Left lobe of liver (tissue), 2 donors: ENCODE measurements at regions not wholly inside any gene's neighbourhood (a gene's known extent, or its start where the extent isn't known, plus 50 kb on each side); places are given as distances from the start of the nearest gene placed in this dataset.

Experiments
- ATAC-seq: fragments of 200-7000 bp; cut with Tn5 transposase; one replicate; pipeline ENCODE4 v1.9.1; 2020; ENCODE audit warnings: mild to moderate bottlenecking, moderate library complexity
- DNase-seq: peaks from one replicate; pipeline ENCODE4 v3.0.0-alpha.2; 2020; ENCODE audit warnings: low spot score
- donor health status: DM: no; HTN: no; CAD: no; lungs with moderate emphysema.
- donor health status: DM: no; HTN: yes; CAD: no.

- ATAC-seq: no peak
These were observed 720.3 kb downstream of the GALR1 start for GRCh38 chr18:77969972-77970371.

GRCh38 chr18:77970814-77971213 is 721.2 kb downstream of the GALR1 start:
- ATAC-seq (no peak), DNase-seq (no peak)

More at GRCh38 chr18:77969972-77970371, 720.3 kb downstream of the GALR1 start:
- no peak for DNase-seq

GRCh38 chr18:77973745-77974144 is 724.1 kb downstream of the GALR1 start:
- DNase-seq (no peak), ATAC-seq (no peak)

DNA sequence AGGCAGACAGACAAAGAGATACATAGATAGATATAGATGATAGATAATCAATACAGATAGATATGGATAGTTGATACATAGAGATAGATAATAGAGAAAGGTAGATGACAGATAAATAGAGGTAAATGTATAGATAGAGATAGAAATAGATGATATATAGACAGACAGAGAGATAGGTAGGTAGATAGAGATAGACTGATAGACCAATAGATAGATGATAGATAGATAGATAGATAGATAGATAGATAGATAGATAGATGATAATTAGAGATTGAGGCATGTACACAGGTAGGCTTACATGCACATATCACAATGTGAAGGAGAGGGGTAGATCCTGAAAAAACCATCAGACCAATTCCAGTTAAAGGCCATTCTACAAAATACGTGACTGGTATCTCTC is 724.7 kb downstream of the GALR1 start:
- DNase-seq: no peak
- ATAC-seq: no peak

DNA sequence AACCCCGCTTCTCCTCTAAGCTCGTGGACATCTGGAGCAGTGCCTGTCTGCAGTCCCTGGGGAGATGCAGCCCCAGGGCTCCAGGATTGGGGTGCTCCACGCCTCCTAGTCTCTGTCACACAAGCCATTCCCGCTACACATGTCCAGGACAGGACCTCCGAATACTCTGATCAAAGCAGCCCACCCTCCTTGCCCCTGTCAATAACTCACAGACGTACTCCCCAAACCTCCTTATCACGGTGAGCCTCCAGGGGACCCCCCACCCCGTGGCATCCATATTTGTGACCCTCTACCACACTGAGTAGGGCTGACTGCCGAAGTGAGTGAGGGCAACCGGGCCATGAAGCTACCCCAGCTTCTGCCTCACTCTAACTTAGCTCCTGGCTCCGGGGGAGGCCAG is 727.7 kb downstream of the GALR1 start:
- ATAC-seq (no peak), DNase-seq (no peak)

GRCh38 chr18:77980275-77980674 is 730.6 kb downstream of the GALR1 start:
- DNase-seq (no peak), ATAC-seq (no peak)

GRCh38 chr18:77981874-77982273 is 732.2 kb downstream of the GALR1 start:
- DNase-seq: no peak
- no peak for ATAC-seq

DNA sequence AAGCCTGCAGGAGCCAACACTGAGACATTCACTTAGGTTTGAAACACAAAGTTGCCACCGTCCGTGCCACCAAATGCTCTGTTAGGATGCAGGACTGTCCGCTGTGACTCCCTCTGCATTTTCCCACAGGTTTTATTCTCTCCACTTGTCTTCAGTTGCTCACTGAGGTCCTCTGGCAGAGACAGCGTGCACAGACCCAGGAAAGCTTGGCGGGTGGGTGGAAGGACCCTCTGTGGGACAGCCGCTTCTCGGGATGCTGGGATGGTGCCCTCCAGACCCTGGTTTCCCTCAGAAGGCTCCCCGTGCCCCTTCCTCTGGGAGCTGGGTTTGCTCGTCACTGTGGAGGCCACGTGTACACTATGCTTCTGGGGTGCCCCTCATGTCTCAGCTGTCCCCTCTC is 733.6 kb downstream of the GALR1 start:
- ATAC-seq (no peak), DNase-seq (no peak)

GRCh38 chr18:77984178-77984577 is 734.5 kb downstream of the GALR1 start:
- ATAC-seq (no peak), DNase-seq (no peak)

DNA sequence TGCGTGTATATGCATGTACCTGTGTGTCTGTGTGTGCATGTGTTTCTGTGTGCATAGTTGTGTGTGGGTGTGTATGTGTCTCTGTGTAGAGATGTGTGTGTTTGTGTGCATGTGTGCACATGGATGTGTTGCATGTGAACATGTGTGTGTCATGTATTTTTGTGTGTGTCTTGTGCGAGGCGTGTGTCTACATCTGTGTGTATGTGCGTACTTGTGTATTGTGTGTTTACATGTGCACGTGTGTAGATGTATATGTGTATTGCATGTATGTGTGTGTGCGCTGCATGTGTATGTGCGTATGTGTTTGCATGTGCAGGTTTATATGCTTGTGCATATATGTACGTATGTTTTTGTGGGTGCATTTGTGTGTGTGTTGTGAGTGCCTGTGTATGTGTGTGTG is 735.2 kb downstream of the GALR1 start:
- ATAC-seq (no peak), DNase-seq (no peak)

DNA sequence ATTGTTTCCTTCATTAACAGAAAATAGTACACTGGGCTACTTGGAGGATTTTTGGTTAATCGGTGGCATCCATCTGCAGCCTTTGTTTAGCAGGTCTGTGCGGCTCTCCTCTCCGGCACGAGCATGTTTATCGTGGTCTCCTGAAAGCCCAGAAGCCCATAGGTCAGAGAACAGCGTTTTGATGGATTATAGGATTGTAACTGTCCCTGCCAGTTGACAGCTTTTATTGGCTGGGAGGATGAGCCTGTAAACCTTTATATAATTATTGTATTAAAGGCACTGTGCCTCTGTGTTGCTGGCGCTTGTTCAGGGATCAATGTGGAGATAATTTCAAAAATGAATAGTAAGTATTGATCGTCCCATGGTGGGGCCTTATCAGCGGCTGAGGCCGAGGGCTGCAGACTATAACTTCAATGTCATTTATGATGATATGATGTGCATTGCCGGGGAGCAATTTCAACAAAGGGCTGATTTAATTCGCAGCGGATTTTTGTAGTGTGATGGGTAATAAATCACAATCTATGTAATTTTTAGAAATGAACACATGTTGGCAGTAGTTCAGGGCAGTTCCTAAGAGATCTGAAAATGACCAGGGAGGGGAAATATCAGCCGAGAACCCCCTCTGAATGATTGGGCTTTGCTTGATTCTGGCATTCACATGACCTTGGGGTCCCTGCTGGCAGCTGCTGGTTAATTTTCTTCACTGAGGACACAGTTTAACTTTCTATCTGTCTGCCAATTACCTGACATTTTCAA is 736.1 kb downstream of the GALR1 start:
- no peak for ATAC-seq
- DNase-seq: no peak

GRCh38 chr18:77990131-77990530 is 740.5 kb downstream of the GALR1 start:
- ATAC-seq: no peak
- no peak for DNase-seq

GRCh38 chr18:77990901-77991300 is 741.3 kb downstream of the GALR1 start:
- no peak for DNase-seq
- ATAC-seq: no peak

GRCh38 chr18:77992057-77992456 is 742.4 kb downstream of the GALR1 start:
- DNase-seq (no peak), ATAC-seq (no peak)

GRCh38 chr18:77993188-77993981 is 743.7 kb downstream of the GALR1 start:
- no peak for DNase-seq
- no peak for ATAC-seq

GRCh38 chr18:77995593-77995992 is 745.9 kb downstream of the GALR1 start:
- no peak for ATAC-seq

GRCh38 chr18:77996737-77997136 is 747.1 kb downstream of the GALR1 start:
- DNase-seq (no peak), ATAC-seq (no peak)

More at GRCh38 chr18:77995593-77995992, 745.9 kb downstream of the GALR1 start:
- no peak for DNase-seq

DNA sequence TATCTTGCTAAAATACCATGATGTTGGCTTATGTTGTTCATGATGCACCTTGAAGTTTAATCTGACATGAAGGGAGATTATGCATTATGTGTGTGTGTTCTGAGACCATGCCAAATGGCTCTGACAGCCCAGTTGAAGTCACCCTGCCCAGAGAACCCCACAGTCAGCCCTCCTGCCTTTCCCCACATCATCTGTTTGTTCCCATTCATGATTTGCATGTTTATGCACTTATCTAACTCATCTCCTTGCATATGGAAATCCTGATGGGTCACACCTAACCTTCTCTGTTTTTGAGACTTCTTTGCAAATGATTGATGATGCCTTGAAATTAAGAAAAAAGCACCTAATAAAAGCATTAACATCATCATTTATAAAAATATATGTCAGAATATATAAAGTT is 752.2 kb downstream of the GALR1 start:
- DNase-seq: no peak
- ATAC-seq: no peak

DNA sequence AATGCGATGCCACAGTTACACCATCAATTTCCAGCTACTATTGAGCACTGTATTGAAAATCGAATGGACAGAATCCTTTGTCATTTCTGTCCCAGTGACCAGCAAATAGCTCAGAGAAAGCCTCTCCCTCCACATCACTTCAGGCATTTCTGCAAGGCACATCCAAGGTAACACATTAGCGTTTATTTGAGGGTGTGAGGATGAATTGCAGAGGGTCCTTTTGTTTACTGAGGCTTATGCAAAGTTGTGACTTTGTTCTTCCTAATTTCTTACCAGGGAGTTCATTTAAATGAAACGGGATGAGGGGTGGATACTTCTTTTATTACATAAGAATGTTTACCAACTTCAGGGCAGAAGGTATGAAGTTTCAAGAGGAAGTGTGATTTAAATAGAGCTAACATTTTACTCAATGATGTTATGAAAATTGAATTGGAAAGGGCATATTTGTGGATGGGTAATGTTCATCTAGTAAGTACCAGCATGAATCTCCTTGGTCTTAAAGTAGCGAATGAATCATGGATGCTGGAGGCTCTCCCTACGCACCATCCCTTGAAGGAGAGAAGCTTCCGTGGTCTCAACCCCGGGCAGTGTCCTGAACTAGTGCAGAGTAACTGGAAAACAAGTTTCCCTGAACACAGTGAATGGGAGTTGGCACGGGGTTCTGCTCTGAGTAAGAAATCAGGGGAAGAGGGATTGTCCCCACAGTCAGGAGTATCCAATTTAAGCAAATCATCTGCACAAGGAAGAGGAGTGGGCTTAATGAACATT is 756.5 kb downstream of the GALR1 start:
- no peak for ATAC-seq

DNA sequence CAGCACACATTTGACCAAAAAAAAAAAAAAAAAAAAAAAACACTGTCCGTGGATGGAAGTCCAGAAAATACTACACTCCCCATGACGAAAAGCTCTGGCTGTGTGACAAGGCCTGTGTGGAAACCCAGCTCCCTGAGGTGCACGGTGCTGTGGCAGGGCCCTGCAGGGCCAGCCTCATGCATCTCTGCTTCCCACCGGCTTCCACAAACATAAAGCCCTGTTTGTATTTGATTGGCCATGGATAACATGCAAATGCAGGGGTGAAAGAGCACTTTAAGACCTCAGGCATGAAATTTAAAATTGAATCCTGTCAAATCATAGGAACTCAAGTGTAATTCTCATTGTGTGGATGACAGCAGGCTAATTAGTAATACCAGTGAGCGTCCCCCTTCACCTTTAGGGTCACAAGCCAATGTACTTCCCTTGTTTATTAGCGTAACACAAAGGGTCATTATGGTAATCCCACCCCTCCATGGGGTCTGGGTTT is 757.2 kb downstream of the GALR1 start:
- ATAC-seq: no peak

More for the DNA sequence above, 756.5 kb downstream of the GALR1 start:
- DNase-seq: no peak

GRCh38 chr18:78010363-78010762 is 760.7 kb downstream of the GALR1 start:
- DNase-seq: no peak
- no peak for ATAC-seq

More for the DNA sequence above, 757.2 kb downstream of the GALR1 start:
- DNase-seq: no peak
